Vagina (tissue), 2 donors: ENCODE measurements at regions not wholly inside any gene's neighbourhood (a gene's known extent, or its start where the extent isn't known, plus 50 kb on each side); places are given as distances from the start of the nearest gene placed in this dataset.

Experiments
- POLR2A ChIP-seq, 2 donors: fragments of 450-650 bp; IDR thresholded peaks; one replicate each; pipeline ENCODE4 v1.6.1; 2017; ENCODE audit warnings: antibody characterized with exemption in 2 of 2, mild to moderate bottlenecking in 2 of 2, moderate library complexity in 2 of 2
- POLR2AphosphoS5 ChIP-seq, 2 donors: sonication (generic); formaldehyde crosslinking; IDR thresholded peaks; one replicate each; pipeline ENCODE4 v1.9.0; 2017; ENCODE audit warnings: antibody characterized with exemption in 2 of 2, mild to moderate bottlenecking in 2 of 2, low read depth in 1 of 2; ENCODE audit not compliant: insufficient read depth in 1 of 2
- TF ChIP-seq, protein P1 (sequence below), 3 experiments: fragments of 450-650 bp in 2 of 3; fragments of 200-600 bp in 1 of 3; sonication (generic) in 1 of 3; IDR thresholded peaks; one replicate each; pipeline ENCODE4 v1.5.1; 2017 to 2019; ENCODE audit warnings: antibody characterized with exemption in 3 of 3, mild to moderate bottlenecking in 2 of 3, moderate library complexity in 2 of 3

DNA sequence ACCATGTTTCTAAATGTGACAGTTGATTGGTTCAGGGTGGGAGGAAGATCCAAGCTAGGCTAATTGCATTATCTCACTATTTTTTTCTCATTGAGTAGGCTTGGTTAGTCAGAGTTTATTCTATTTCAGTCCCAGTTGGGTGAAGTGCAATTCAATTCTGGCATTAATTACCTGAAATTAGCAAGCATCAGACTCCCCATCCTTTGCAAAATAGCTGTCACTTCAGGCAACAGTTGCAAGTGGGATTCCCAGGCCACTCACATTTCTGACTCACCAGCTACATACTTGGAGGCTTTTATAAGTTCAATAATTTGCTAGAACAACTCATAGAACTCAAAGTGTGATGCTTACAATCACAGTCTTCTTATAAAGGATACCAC is 155.8 kb upstream of the HAND2 start:
- TF ChIP-seq POLR2A (IDR thresholded peaks at IDR 0.05), result no peak
- TF ChIP-seq, protein P1, sequence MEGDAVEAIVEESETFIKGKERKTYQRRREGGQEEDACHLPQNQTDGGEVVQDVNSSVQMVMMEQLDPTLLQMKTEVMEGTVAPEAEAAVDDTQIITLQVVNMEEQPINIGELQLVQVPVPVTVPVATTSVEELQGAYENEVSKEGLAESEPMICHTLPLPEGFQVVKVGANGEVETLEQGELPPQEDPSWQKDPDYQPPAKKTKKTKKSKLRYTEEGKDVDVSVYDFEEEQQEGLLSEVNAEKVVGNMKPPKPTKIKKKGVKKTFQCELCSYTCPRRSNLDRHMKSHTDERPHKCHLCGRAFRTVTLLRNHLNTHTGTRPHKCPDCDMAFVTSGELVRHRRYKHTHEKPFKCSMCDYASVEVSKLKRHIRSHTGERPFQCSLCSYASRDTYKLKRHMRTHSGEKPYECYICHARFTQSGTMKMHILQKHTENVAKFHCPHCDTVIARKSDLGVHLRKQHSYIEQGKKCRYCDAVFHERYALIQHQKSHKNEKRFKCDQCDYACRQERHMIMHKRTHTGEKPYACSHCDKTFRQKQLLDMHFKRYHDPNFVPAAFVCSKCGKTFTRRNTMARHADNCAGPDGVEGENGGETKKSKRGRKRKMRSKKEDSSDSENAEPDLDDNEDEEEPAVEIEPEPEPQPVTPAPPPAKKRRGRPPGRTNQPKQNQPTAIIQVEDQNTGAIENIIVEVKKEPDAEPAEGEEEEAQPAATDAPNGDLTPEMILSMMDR (IDR thresholded peaks at IDR 0.05), result no peak
- no peak for TF ChIP-seq POLR2AphosphoS5 (IDR thresholded peaks at IDR 0.05; ENCODE audit: insufficient read depth in 1 of 2, low read depth in 1 of 2)
